ENCODE measurements at regions not wholly inside any gene's neighbourhood (a gene's known extent, or its start where the extent isn't known, plus 50 kb on each side); places are given as distances from the start of the nearest gene placed in this dataset.

DNA sequence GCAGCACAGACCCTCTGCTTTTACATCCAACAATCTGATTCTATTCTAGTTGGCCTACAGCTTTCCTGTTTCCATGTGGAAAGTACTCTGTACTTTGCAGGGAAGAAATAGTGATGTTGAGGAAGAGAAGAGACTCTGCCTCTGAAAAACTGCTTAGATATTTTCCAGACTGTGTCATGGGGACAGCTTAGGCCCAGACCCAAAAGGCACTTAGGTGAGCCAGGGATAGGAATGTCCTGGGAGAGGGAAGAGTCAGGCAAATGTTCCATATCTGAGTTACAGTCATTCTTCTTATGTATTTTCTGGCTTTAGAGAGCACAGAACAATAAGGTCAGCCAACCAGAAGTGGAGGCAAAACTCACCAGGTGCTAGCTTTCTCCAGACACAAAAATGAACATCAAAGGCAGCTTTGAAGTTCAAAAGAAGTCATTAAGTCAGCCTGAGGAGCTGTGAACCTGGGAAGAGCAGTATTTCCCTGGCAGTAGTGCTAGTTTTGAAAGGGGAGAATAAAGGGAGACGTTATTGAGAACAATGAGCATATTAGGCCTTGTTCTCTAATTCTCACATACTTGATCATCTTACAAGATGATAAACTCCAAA, 199.7 kb upstream of the LMNTD1 start:
- Histone ChIP-seq H3K27ac (ENCODE audit: low read depth, low read length) (no peak overlapping the region), H3K79me2 (ENCODE audit: control insufficient read depth, insufficient read depth, low read length, unreplicated experiment) (no peaks in the 10 kb centered on the region), H2AFZ (ENCODE audit: low read length, unreplicated experiment) (no peak overlapping the region), H3K36me3 (ENCODE audit: insufficient read depth, low read length) (no peaks in the 10 kb centered on the region), H3K4me1 (ENCODE audit: control insufficient read depth, insufficient read depth, low read length, unreplicated experiment) (no peaks in the 10 kb centered on the region), H3K4me3 (ENCODE audit: low read depth, low read length) (no peak overlapping the region), H3K27me3 (ENCODE audit: insufficient read depth, low read length) (no peaks in the 10 kb centered on the region)

- H3K4me1 ChIP-seq (ENCODE audit: control insufficient read depth, insufficient read depth, low read length, unreplicated experiment), result no peaks in the 10 kb centered on the region
These were observed 202.3 kb upstream of the LMNTD1 start for GRCh38 chr12:25755136-25755970.

DNA sequence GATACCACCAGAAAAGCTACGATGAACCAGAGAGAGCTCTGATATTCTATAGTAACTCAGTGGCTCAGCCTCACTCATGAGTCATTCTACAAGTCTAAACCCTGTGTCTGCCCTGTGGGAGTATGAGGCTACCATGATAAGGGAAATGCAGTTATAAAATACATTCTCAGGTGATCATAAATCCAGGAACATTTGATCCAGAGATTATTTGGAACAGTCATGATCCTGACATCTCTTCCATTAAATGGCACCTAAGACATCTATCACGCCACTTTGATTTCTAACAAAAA, 202.6 kb upstream of the RASSF8 start:
- Histone ChIP-seq H3K36me3 (ENCODE audit: insufficient read depth, low read length) (no peaks in the 10 kb centered on the region), H3K4me1 (ENCODE audit: control insufficient read depth, insufficient read depth, low read length, unreplicated experiment) (no peaks in the 10 kb centered on the region), H2AFZ (ENCODE audit: low read length, unreplicated experiment) (no peak overlapping the region), H3K27ac (ENCODE audit: low read depth, low read length) (no peak overlapping the region), H3K27me3 (ENCODE audit: insufficient read depth, low read length) (no peaks in the 10 kb centered on the region), H3K79me2 (ENCODE audit: control insufficient read depth, insufficient read depth, low read length, unreplicated experiment) (no peaks in the 10 kb centered on the region), H3K4me3 (ENCODE audit: low read depth, low read length) (no peak overlapping the region)

More at GRCh38 chr12:25755136-25755970, 202.3 kb upstream of the LMNTD1 start:
- H3K36me3 ChIP-seq (ENCODE audit: insufficient read depth, low read length), result no peaks in the 10 kb centered on the region
- no peak overlapping the region for H2AFZ ChIP-seq (ENCODE audit: low read length, unreplicated experiment)
- no peak overlapping the region for H3K4me3 ChIP-seq (ENCODE audit: low read depth, low read length)
- no peaks in the 10 kb centered on the region for H3K79me2 ChIP-seq (ENCODE audit: control insufficient read depth, insufficient read depth, low read length, unreplicated experiment)
- no peaks in the 10 kb centered on the region for H3K27me3 ChIP-seq (ENCODE audit: insufficient read depth, low read length)
- no peak overlapping the region for H3K27ac ChIP-seq (ENCODE audit: low read depth, low read length)

DNA sequence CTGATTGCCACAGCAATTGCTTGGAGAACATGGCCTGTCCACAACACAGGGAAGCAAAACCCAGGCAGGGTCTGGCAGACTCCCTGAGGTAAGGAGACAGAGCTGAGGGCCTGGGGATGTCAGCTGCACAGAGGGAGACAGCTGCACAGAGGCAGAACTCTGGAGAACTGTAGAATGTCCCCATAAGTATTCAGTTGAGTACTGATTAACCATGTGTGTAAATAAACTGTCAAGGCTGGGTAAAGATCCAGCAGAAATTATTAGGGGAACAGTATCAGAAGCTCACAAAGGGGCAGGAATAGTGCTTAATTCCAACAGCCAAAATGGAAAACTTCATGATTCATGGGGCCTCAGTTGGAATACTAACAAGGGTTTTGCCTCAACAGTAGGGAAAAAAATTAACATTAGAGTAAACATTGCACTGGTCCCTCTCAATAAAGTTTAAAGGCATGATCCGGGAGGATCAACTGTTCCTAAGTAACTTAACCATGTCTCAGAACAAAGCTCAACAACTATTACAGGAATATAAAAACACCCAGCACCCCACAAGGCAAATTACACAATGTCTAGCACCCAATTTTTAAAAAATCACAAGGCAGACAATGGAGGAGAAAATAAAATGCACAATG, 201.3 kb upstream of the RASSF8 start:
- no peak overlapping the region for H3K4me3 ChIP-seq (ENCODE audit: low read depth, low read length)
- no peaks in the 10 kb centered on the region for H3K36me3 ChIP-seq (ENCODE audit: insufficient read depth, low read length)
- H3K27ac ChIP-seq (ENCODE audit: low read depth, low read length), result no peak overlapping the region
- H2AFZ ChIP-seq (ENCODE audit: low read length, unreplicated experiment), result no peak overlapping the region
- H3K4me1 ChIP-seq (ENCODE audit: control insufficient read depth, insufficient read depth, low read length, unreplicated experiment), result no peaks in the 10 kb centered on the region
- H3K27me3 ChIP-seq (ENCODE audit: insufficient read depth, low read length), result no peaks in the 10 kb centered on the region
- H3K79me2 ChIP-seq (ENCODE audit: control insufficient read depth, insufficient read depth, low read length, unreplicated experiment), result no peaks in the 10 kb centered on the region

DNA sequence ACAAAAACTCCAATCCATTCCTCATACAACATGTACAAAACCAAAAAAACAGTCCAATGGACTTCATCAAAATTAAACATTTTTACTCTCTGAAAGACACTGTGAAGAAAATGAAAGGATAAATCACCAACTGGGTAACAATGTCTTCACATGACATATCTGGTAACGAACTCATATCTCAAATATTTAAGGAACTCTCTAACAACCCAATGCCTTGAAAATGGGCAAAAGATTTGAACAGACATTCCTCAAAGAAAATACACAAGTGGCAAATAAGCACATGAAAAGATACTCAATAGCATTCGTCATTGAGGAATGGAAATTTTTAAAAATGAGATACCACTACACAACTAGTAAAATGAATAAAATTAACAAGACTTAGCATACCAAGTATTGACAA, 198.7 kb upstream of the RASSF8 start:
- Histone ChIP-seq H3K4me3 (ENCODE audit: low read depth, low read length) (no peak overlapping the region), H3K27me3 (ENCODE audit: insufficient read depth, low read length) (no peaks in the 10 kb centered on the region), H3K36me3 (ENCODE audit: insufficient read depth, low read length) (no peaks in the 10 kb centered on the region), H3K27ac (ENCODE audit: low read depth, low read length) (no peak overlapping the region), H3K4me1 (ENCODE audit: control insufficient read depth, insufficient read depth, low read length, unreplicated experiment) (peaks cover 5% of the 10 kb centered on the region), H2AFZ (ENCODE audit: low read length, unreplicated experiment) (no peak overlapping the region), H3K79me2 (ENCODE audit: control insufficient read depth, insufficient read depth, low read length, unreplicated experiment) (no peaks in the 10 kb centered on the region)

DNA sequence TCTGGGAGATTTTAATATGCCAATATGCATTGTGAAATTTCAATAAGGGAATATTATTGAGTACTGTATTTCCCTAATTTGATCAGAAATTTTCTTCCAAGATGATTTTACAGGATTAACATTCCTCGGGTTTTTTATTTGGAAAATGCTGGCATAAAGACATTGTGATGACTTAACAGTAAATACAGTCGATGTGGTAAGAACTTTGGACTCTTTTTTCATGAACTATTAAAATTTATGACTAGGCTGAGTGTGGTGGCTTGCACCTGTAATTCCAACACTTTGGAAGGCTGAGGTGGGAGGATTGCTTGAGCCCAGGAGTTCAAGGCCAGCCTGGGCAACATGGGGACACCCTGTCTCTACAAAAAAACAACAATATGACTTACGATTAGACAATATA, 197.1 kb upstream of the RASSF8 start:
- Histone ChIP-seq H2AFZ (ENCODE audit: low read length, unreplicated experiment) (no peak overlapping the region), H3K4me1 (ENCODE audit: control insufficient read depth, insufficient read depth, low read length, unreplicated experiment) (peaks cover 15% of the 10 kb centered on the region), H3K27me3 (ENCODE audit: insufficient read depth, low read length) (no peaks in the 10 kb centered on the region), H3K36me3 (ENCODE audit: insufficient read depth, low read length) (no peaks in the 10 kb centered on the region), H3K4me3 (ENCODE audit: low read depth, low read length) (no peak overlapping the region), H3K27ac (ENCODE audit: low read depth, low read length) (no peak overlapping the region), H3K79me2 (ENCODE audit: control insufficient read depth, insufficient read depth, low read length, unreplicated experiment) (no peaks in the 10 kb centered on the region)

GRCh38 chr12:25764409-25764808, 194.1 kb upstream of the RASSF8 start:
- H3K79me2 ChIP-seq (ENCODE audit: control insufficient read depth, insufficient read depth, low read length, unreplicated experiment), result no peaks in the 10 kb centered on the region
- H3K27me3 ChIP-seq (ENCODE audit: insufficient read depth, low read length), result no peaks in the 10 kb centered on the region
- H3K4me1 ChIP-seq (ENCODE audit: control insufficient read depth, insufficient read depth, low read length, unreplicated experiment), result peaks cover 39% of the 10 kb centered on the region
- no peak overlapping the region for H2AFZ ChIP-seq (ENCODE audit: low read length, unreplicated experiment)
- H3K27ac ChIP-seq (ENCODE audit: low read depth, low read length), result peak overlapping the region; percentile 28; the same call in 1 of the 2 replicates
- no peaks in the 10 kb centered on the region for H3K36me3 ChIP-seq (ENCODE audit: insufficient read depth, low read length)
- no peak overlapping the region for H3K4me3 ChIP-seq (ENCODE audit: low read depth, low read length)

DNA sequence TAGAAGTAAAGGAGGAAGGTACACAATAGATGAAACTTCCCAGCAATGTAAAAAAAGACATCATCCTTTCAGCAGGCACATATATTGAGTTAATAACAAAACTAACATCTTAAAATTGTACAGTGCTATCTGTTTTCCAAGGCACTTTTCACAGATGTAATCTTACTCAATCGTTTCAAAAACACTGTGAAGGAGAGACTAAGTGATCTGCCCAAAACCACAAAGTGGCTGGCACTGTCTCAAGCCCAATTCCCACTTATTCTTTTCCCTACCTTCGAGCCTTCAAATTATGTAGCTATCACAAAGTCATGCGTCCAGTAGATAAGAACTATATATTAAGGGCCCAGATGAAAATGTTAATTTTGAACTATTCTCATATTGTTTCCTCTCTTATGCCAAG, 193.6 kb upstream of the RASSF8 start:
- H3K79me2 ChIP-seq (ENCODE audit: control insufficient read depth, insufficient read depth, low read length, unreplicated experiment), result no peaks in the 10 kb centered on the region
- H3K36me3 ChIP-seq (ENCODE audit: insufficient read depth, low read length), result no peaks in the 10 kb centered on the region
- H2AFZ ChIP-seq (ENCODE audit: low read length, unreplicated experiment), result peak overlapping the region; percentile 64
- no peaks in the 10 kb centered on the region for H3K27me3 ChIP-seq (ENCODE audit: insufficient read depth, low read length)
- H3K4me1 ChIP-seq (ENCODE audit: control insufficient read depth, insufficient read depth, low read length, unreplicated experiment), result peaks cover 43% of the 10 kb centered on the region
- peak overlapping the region; percentile 28; the same call in 1 of the 2 replicates for H3K27ac ChIP-seq (ENCODE audit: low read depth, low read length)
- no peak overlapping the region for H3K4me3 ChIP-seq (ENCODE audit: low read depth, low read length)

DNA sequence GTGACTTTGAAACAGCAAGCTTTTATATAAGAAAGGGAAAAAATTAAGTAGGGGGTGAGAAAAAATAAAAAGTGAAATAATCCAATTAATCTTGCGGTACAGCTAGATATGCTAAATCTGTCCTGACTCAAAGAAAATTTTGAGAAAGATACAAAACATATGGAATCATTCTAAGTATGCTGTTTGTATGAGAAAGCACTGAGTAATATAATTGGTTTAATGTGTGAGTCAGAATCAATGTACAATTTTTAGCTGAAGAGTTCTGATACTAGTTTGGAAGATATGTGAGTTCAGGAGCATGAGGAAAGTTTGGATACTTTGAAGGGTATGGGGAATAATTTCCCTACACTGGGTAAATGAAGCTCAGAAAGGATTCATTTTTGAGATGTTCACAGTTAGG, 190.9 kb upstream of the RASSF8 start:
- Histone ChIP-seq H3K79me2 (ENCODE audit: control insufficient read depth, insufficient read depth, low read length, unreplicated experiment) (no peaks in the 10 kb centered on the region), H3K27me3 (ENCODE audit: insufficient read depth, low read length) (no peaks in the 10 kb centered on the region), H3K4me3 (ENCODE audit: low read depth, low read length) (no peak overlapping the region), H3K36me3 (ENCODE audit: insufficient read depth, low read length) (no peaks in the 10 kb centered on the region), H2AFZ (ENCODE audit: low read length, unreplicated experiment) (no peak overlapping the region), H3K4me1 (ENCODE audit: control insufficient read depth, insufficient read depth, low read length, unreplicated experiment) (peaks cover 43% of the 10 kb centered on the region), H3K27ac (ENCODE audit: low read depth, low read length) (0 out of 2 replicates have a peak overlapping the region, but pooled peaks have one; percentile 8)

- Histone ChIP-seq H3K4me1 (ENCODE audit: control insufficient read depth, insufficient read depth, low read length, unreplicated experiment) (peaks cover 43% of the 10 kb centered on the region), H3K4me3 (ENCODE audit: low read depth, low read length) (no peak overlapping the region), H3K27me3 (ENCODE audit: insufficient read depth, low read length) (no peaks in the 10 kb centered on the region), H2AFZ (ENCODE audit: low read length, unreplicated experiment) (no peak overlapping the region), H3K36me3 (ENCODE audit: insufficient read depth, low read length) (no peaks in the 10 kb centered on the region), H3K27ac (ENCODE audit: low read depth, low read length) (no peak overlapping the region), H3K79me2 (ENCODE audit: control insufficient read depth, insufficient read depth, low read length, unreplicated experiment) (no peaks in the 10 kb centered on the region)
These were observed 190.3 kb upstream of the RASSF8 start for GRCh38 chr12:25768151-25768550.
